ENCODE measurements at regions not wholly inside any gene's neighbourhood (a gene's known extent, or its start where the extent isn't known, plus 50 kb on each side); places are given as distances from the start of the nearest gene placed in this dataset.

- no peak for DNase-seq
These were observed 265.6 kb upstream of the CDIN1 start for GRCh38 chr15:36313736-36314280.

GRCh38 chr15:36315649-36316048, 263.8 kb upstream of the CDIN1 start:
- DNase-seq = no peak

- DNase-seq = no peak
These were observed 255.8 kb upstream of the CDIN1 start for GRCh38 chr15:36323615-36324014.

GRCh38 chr15:36325206-36325605, 254.2 kb upstream of the CDIN1 start:
- DNase-seq = no peak

GRCh38 chr15:36329592-36329991, 249.8 kb upstream of the CDIN1 start:
- no peak for DNase-seq

GRCh38 chr15:36330598-36330997, 248.8 kb upstream of the CDIN1 start:
- DNase-seq = no peak

- DNase-seq = no peak
These were observed 247.7 kb upstream of the CDIN1 start for GRCh38 chr15:36331531-36332275.

- no peak for DNase-seq
These were observed 247.1 kb upstream of the CDIN1 start for GRCh38 chr15:36332301-36332700.

GRCh38 chr15:36332896-36333295, 246.5 kb upstream of the CDIN1 start:
- DNase-seq = no peak

GRCh38 chr15:36334059-36334458, 245.4 kb upstream of the CDIN1 start:
- DNase-seq = no peak

GRCh38 chr15:36335224-36335623, 244.2 kb upstream of the CDIN1 start:
- no peak for DNase-seq

- DNase-seq = no peak
These were observed 243.8 kb upstream of the CDIN1 start for GRCh38 chr15:36335659-36336058.

- no peak for DNase-seq
These were observed 234.5 kb upstream of the CDIN1 start for GRCh38 chr15:36344887-36345286.

- DNase-seq = no peak
These were observed 232.1 kb upstream of the CDIN1 start for GRCh38 chr15:36347272-36347858.

GRCh38 chr15:36356466-36356865, 223.0 kb upstream of the CDIN1 start:
- no peak for DNase-seq

GRCh38 chr15:36356978-36357601, 222.3 kb upstream of the CDIN1 start:
- DNase-seq = no peak

GRCh38 chr15:36358094-36358493, 221.3 kb upstream of the CDIN1 start:
- DNase-seq = peak; percentile 28

- no peak for DNase-seq
These were observed 220.9 kb upstream of the CDIN1 start for GRCh38 chr15:36358523-36358922.

- no peak for DNase-seq
These were observed 220.1 kb upstream of the CDIN1 start for GRCh38 chr15:36359286-36359685.

- DNase-seq = no peak
These were observed 218.0 kb upstream of the CDIN1 start for GRCh38 chr15:36361351-36361870.

- no peak for DNase-seq
These were observed 216.9 kb upstream of the CDIN1 start for GRCh38 chr15:36362509-36362915.

GRCh38 chr15:36363335-36363734, 216.1 kb upstream of the CDIN1 start:
- DNase-seq = no peak

GRCh38 chr15:36364377-36364776, 215.0 kb upstream of the CDIN1 start:
- DNase-seq = no peak

- no peak for DNase-seq
These were observed 213.5 kb upstream of the CDIN1 start for GRCh38 chr15:36365963-36366362.

Measured in left hindlimb (tissue), 1 donor.